ENCODE measurements at regions not wholly inside any gene's neighbourhood (a gene's known extent, or its start where the extent isn't known, plus 50 kb on each side); places are given as distances from the start of the nearest gene placed in this dataset.
A peak's percentile ranks its signal among the peaks of the same experiment; 100 is the strongest.
"Not testable (repeated sequence)": the region's sequence is repeated elsewhere in the genome, so short reads cannot be mapped to it uniquely, and the experiment has no call there.

DNA sequence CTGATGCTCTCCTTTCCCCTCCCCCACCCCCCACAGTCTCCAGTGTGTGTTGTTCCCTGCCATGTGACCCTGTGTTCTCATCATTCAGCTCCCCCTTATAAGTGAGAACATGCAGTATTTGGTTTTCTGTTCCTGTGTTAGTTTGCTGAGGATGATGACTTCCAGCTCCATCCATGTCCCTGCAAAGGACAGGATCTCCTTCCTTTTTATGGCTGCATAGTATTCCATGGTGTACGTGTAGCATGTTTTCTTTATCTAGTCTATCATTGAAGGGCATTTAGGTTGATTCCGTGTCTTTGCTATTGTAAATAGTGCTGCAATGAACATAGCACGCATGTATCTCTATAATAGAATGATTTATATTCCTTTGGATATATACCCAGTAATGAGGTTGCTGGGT is 162.3 kb downstream of the ERMARD start:
- H3K27me3 Mint-ChIP-seq (ENCODE audit: low read depth in 3 of 3); H3K36me3 Mint-ChIP-seq; H3K27ac Mint-ChIP-seq; DNase-seq; H3K9me3 Mint-ChIP-seq: not testable (repeated sequence)
- Mint-ChIP-seq H3K4me3 (peak overlapping the region in 1 of 5 donors; percentile 54), H3K4me1 (peaks cover 12 to 21% of the 10 kb centered on the region in 2 donors)

DNA sequence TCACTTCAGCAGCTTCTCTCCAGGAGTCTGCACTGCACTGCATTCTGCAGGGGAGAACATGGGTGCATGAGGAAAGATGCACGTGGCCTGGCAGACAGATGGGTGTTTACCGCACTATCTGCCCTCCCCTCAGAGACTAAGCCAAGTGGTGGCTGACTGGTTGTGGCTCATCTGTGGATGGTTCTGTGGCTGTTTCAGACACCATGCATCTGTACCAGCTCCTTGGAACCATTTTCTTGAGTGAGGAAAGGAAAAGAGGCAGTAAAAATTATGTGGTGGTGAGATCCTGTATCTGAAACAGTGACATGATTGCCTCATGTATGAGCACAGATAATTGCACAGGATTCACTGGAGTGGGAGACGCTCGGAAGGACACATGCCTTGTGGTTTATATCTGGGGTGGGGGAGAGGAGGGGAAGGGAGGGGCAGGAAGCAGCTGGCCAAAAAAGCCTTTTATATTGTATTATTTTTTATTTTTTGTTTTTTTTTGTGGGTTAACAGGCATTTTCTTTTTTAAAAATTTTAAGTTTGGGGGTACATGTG is 161.7 kb downstream of the ERMARD start:
- Mint-ChIP-seq H3K27ac (no peak overlapping the region), H3K4me1 (peaks cover 12 to 21% of the 10 kb centered on the region in 2 donors)

GRCh38 chr6:169912266-169913095 is 161.1 kb downstream of the ERMARD start:
- H3K4me3 Mint-ChIP-seq, result no peak overlapping the region
- no peak for DNase-seq
- peaks cover 12 to 21% of the 10 kb centered on the region in 2 donors for H3K4me1 Mint-ChIP-seq
- no peaks in the 10 kb centered on the region for H3K36me3 Mint-ChIP-seq
- H3K27ac Mint-ChIP-seq, result peak overlapping the region in 1 of 6 donors; percentile 7
- no peaks in the 10 kb centered on the region for H3K9me3 Mint-ChIP-seq
- H3K27me3 Mint-ChIP-seq (ENCODE audit: low read depth in 3 of 3), result peaks cover 2 to 5% (median 4%) of the 10 kb centered on the region in 3 donors

More for the DNA sequence above, 161.7 kb downstream of the ERMARD start:
- no peak for DNase-seq
- H3K36me3 Mint-ChIP-seq, result no peaks in the 10 kb centered on the region
- H3K9me3 Mint-ChIP-seq, result no peaks in the 10 kb centered on the region
- H3K4me3 Mint-ChIP-seq, result peak overlapping the region in 2 of 5 donors; percentile 4 to 40
- H3K27me3 Mint-ChIP-seq (ENCODE audit: low read depth in 3 of 3), result peaks cover 2 to 4% (median 2%) of the 10 kb centered on the region in 3 donors

GRCh38 chr6:169911264-169912263 is 160.1 kb downstream of the ERMARD start:
- DNase-seq, result no peak
- Mint-ChIP-seq H3K4me3 (no peak overlapping the region), H3K36me3 (no peaks in the 10 kb centered on the region), H3K4me1 (peaks cover 12 to 21% of the 10 kb centered on the region in 2 donors), H3K27me3 (ENCODE audit: low read depth in 3 of 3) (peaks cover 2 to 5% (median 4%) of the 10 kb centered on the region in 3 donors), H3K9me3 (no peaks in the 10 kb centered on the region), H3K27ac (peak overlapping the region in 1 of 6 donors; percentile 7)

DNA sequence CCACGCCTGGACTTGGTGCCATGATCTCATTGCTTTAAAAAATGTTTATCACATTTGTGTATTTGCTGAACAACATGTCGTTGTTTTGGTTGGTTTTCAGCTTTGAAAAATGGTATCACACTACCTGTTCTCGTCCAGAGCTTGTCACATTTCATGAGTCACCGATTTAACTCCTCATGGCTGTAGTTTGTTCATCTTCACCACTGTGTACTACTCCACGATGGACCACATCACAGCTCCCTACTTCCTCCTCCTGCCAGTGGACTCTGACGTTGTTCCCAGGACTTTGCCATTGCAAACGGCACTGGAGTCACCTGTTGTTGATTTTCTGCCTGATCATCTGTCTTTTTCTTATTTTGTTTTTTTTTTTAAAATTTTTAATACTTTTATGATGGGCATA is 157.7 kb downstream of the ERMARD start:
- DNase-seq, result no peak
- Mint-ChIP-seq H3K4me1 (peaks cover 11 to 16% of the 10 kb centered on the region in 2 donors), H3K27ac (no peak overlapping the region)

DNA sequence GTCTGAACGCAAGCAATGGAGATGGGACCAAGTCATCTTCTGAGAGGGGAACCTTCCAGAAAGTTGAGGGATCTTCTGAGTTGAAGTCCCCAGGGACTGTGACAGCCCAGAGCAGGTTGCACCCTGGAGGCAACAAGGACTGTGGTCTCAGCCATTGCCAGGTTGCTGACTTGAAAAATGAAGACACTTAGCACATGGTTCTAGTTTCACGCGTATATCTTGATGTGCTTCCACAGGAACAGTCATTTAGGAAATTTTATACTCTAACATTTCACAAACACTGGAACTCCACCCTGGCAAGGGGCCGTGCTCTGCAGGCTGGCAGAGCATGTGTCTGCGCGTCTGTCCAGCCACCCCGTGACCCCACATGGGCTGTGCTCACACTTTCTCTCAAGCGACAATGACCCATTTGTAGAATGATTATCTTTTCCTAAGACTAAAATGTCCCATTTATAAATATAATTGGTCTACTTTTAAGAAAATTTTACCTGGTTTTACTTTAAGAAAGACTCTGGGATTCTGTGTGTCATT is 157.0 kb downstream of the ERMARD start:
- peaks cover 7 to 10% of the 10 kb centered on the region in 2 donors for H3K4me1 Mint-ChIP-seq
- no peaks in the 10 kb centered on the region for H3K9me3 Mint-ChIP-seq
- no peaks in the 10 kb centered on the region for H3K36me3 Mint-ChIP-seq
- H3K4me3 Mint-ChIP-seq, result no peak overlapping the region
- no peak for DNase-seq
- no peak overlapping the region for H3K27ac Mint-ChIP-seq
- peaks cover 0 to 6% (median 0%) of the 10 kb centered on the region in 3 donors for H3K27me3 Mint-ChIP-seq (ENCODE audit: low read depth in 3 of 3)

More for the DNA sequence above, 157.7 kb downstream of the ERMARD start:
- Mint-ChIP-seq H3K4me3 (no peak overlapping the region), H3K9me3 (no peaks in the 10 kb centered on the region), H3K27me3 (ENCODE audit: low read depth in 3 of 3) (peaks cover 0 to 6% (median 0%) of the 10 kb centered on the region in 3 donors), H3K36me3 (no peaks in the 10 kb centered on the region)

GRCh38 chr6:169907419-169908115 is 156.1 kb downstream of the ERMARD start:
- DNase-seq, result no peak
- Mint-ChIP-seq H3K27me3 (ENCODE audit: low read depth in 3 of 3) (peaks cover 0 to 6% (median 0%) of the 10 kb centered on the region in 3 donors), H3K4me1 (peaks cover 0 to under 1% of the 10 kb centered on the region in 2 donors), H3K27ac (peak overlapping the region in 1 of 6 donors; percentile 75), H3K9me3 (no peaks in the 10 kb centered on the region), H3K36me3 (no peaks in the 10 kb centered on the region), H3K4me3 (no peak overlapping the region)

DNA sequence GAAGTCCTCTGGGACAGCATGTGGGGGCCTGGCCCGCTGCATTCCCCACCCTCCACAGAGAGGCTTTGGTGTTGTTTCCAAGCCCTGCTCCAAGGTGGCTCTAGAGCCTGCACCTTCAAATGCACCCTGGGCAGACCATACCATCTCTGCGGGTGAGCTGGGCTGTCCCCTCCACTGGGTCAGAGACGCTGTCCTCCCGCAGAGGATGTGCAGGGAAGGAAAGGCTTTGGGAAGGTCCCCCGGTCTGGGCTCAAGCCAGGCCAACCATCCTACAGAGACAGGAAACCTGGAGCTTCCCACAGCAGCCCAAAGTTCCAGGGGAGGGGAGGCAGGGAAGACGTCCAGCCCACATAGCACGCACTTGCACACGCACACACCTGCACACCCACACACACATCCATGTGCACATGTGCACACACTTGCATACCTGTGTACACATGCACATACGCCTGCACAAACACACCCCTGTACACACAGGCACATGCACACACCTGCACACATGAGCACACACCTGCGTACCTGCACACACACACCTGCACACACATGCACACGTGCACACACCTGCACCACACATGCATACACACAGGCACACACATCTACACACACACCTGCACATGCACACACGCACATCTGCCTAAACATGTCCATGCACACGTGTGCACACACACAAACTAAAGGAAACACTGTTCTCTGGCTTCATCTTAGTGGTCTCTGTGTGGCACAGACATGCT is 155.4 kb downstream of the ERMARD start:
- DNase-seq, result no peak
- Mint-ChIP-seq H3K4me3 (no peak overlapping the region), H3K4me1 (no peaks in the 10 kb centered on the region), H3K27ac (peak overlapping the region in 1 of 6 donors; percentile 75), H3K36me3 (no peaks in the 10 kb centered on the region), H3K27me3 (ENCODE audit: low read depth in 3 of 3) (peaks cover 0 to 6% (median 0%) of the 10 kb centered on the region in 3 donors), H3K9me3 (no peaks in the 10 kb centered on the region)

- Mint-ChIP-seq H3K4me1 (no peaks in the 10 kb centered on the region), H3K27ac (peak overlapping the region in 1 of 6 donors; percentile 64), H3K4me3 (no peak overlapping the region), H3K9me3 (no peaks in the 10 kb centered on the region), H3K36me3 (no peaks in the 10 kb centered on the region), H3K27me3 (ENCODE audit: low read depth in 3 of 3) (peaks cover 0 to 6% (median 0%) of the 10 kb centered on the region in 3 donors)
- no peak for DNase-seq
Observed at GRCh38 chr6:169906004-169906687, 154.7 kb downstream of the ERMARD start.

DNA sequence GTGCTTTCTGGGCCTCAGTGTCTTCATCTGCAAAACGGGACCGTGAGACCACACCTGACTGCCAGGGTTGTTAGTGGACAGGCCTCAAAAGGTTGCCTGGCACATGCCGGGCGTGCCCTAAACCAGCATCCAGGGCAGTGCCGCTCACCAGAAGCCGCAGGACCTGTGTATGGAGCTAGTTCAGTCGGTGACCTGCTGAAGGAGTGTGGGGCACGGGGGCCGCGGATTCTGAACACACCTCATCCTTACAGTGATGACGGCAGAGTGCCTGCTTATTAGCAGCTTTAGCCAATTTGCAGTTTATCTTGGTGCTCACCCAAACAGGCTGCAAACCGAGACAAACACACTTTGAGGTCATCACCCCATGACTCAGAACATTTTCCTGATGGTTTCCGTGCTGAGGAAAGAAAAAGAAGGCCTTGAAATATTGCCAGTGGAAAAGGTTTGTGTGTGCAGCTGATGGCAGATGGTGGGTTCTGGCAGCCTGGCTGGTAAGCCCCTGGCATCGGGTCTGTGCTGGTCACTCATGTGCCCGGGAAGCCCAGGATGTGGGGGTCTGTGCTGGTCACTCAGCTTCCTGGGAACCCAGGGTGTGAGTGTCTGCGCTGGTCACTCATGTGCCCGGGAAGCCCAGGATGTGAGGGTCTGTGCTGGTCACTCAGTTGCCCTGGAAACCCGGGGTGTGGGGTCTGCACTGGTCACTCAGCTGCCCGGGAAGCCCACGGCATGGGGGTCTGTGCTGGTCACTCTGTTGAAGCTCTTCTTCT is 153.8 kb downstream of the ERMARD start:
- no peaks in the 10 kb centered on the region for H3K9me3 Mint-ChIP-seq
- H3K27ac Mint-ChIP-seq, result no peak overlapping the region
- H3K36me3 Mint-ChIP-seq, result no peaks in the 10 kb centered on the region
- peaks cover 0 to 6% (median 0%) of the 10 kb centered on the region in 3 donors for H3K27me3 Mint-ChIP-seq (ENCODE audit: low read depth in 3 of 3)
- no peak for DNase-seq
- H3K4me1 Mint-ChIP-seq, result no peaks in the 10 kb centered on the region
- no peak overlapping the region for H3K4me3 Mint-ChIP-seq

DNA sequence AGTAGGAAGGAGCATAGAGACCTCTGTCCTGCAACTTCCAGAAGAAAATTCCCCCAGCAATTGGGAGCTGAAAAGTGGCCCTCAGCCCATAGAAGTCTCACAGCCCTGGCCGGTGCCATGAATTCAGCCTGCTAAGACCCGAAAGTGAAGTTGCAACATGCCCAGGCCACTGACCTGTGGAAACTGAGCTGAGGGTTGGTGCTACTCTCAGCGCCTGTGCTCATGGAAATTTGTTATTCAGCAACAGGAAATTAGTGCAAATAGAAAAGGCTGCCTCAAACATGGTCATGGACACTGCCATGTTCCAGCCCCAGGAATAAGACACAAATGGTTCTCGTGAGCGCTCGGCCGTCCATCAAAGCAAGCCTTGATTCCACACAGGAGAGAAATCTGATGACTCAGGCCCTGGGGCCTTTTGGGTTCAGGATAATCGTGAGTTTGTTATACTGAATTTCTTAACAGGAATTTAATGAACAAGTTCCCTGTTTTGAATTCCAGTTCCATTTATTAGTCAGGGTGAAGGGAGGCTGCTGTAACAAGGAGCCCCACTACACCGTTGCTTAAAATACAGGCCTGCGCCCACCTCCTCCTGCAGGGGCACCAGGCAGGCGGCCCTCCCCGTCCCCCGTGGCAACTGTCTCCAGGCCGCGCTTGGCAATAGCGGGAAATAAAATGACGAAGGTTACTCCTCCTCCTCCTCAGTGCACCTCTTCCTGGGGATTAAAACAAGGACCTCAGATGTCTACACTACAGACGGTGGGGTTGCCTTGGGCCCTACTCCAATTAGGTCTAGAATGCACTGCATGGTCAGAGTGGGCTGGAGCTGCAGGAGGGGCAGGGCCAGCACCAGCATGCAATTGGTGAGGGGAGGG is 152.9 kb downstream of the ERMARD start:
- Mint-ChIP-seq H3K4me3 (no peak overlapping the region), H3K4me1 (no peaks in the 10 kb centered on the region), H3K27ac (no peak overlapping the region), H3K27me3 (ENCODE audit: low read depth in 3 of 3) (peaks cover 0 to 6% (median 3%) of the 10 kb centered on the region in 3 donors), H3K36me3 (no peaks in the 10 kb centered on the region), H3K9me3 (peaks cover 0 to under 1% (median 0%) of the 10 kb centered on the region in 6 donors)
- no peak for DNase-seq

Measured in immature natural killer cell (primary cell).